HEK293T (cell line): ENCODE measurements at regions not wholly inside any gene's neighbourhood (a gene's known extent, or its start where the extent isn't known, plus 50 kb on each side); places are given as distances from the start of the nearest gene placed in this dataset.
"Not testable (repeated sequence)": the region's sequence is repeated elsewhere in the genome, so short reads cannot be mapped to it uniquely, and the experiment has no call there.

Source experiments
- ARNT ChIP-seq: fragments of 450-650 bp; IDR thresholded peaks from 2 replicates; pipeline ENCODE4 v1.6.1; 2017; ENCODE audit warnings: mild to moderate bottlenecking
- BHLHE40 ChIP-seq: fragments of 450-650 bp; IDR thresholded peaks from 2 replicates; pipeline ENCODE4 v1.6.1; 2016; ENCODE audit warnings: mild to moderate bottlenecking, moderate library complexity, borderline replicate concordance
- ELF4 ChIP-seq: fragments of 450-650 bp; IDR thresholded peaks from 2 replicates; pipeline ENCODE4 v1.6.1; 2017; ENCODE audit warnings: antibody characterized with exemption
- FOXA1 ChIP-seq: fragments of 450-650 bp; IDR thresholded peaks from 2 replicates; pipeline ENCODE4 v1.6.1; 2016; ENCODE audit warnings: mild to moderate bottlenecking
- FOXK2 ChIP-seq: fragments of 450-650 bp; IDR thresholded peaks from 2 replicates; pipeline ENCODE4 v1.6.1; 2016; ENCODE audit warnings: mild to moderate bottlenecking
- HDGF ChIP-seq: fragments of 450-650 bp; IDR thresholded peaks from 2 replicates; pipeline ENCODE4 v1.6.1; 2017; ENCODE audit warnings: antibody characterized with exemption, borderline replicate concordance
- L3MBTL2 ChIP-seq: fragments of 450-650 bp; conservative IDR thresholded peaks from 2 replicates; pipeline ENCODE4 v1.6.1; 2016; ENCODE audit warnings: mild to moderate bottlenecking
- SP1 ChIP-seq: fragments of 450-650 bp; IDR thresholded peaks from 2 replicates; pipeline ENCODE4 v1.6.1; 2017
- TARDBP ChIP-seq: fragments of 450-650 bp; IDR thresholded peaks from 2 replicates; pipeline ENCODE4 v1.6.1; 2016

GRCh38 chr9:80747056-80747455, 942.3 kb downstream of the TLE1 start:
- not testable (repeated sequence) for TF ChIP-seq L3MBTL2, SP1, ELF4, HDGF, FOXK2, BHLHE40, TARDBP, ARNT, FOXA1
